HCT116 (cell line): ENCODE measurements at regions not wholly inside any gene's neighbourhood (a gene's known extent, or its start where the extent isn't known, plus 50 kb on each side); places are given as distances from the start of the nearest gene placed in this dataset.

Experiments
- EZH2 ChIP-seq: fragments of 200-600 bp; sonication (generic); IDR thresholded peaks from 2 replicates; pipeline ENCODE4 v1.6.1; 2017; ENCODE audit warnings: antibody characterized with exemption, mixed run types
- FOSL1 ChIP-seq: IDR thresholded peaks from 2 replicates; pipeline ENCODE4 v1.6.1; 2012; ENCODE audit warnings: low read depth
- POLR2A ChIP-seq: IDR thresholded peaks from 2 replicates; pipeline ENCODE4 v1.7.0; 2011; ENCODE audit warnings: borderline replicate concordance; ENCODE audit not compliant: insufficient read depth, insufficient read length; ENCODE audit errors: extremely low read depth
- POLR2AphosphoS5 ChIP-seq: IDR thresholded peaks from 2 replicates; pipeline ENCODE4 v1.6.1; 2011; ENCODE audit warnings: mild to moderate bottlenecking, low read depth, low read length, moderate library complexity
- TF ChIP-seq, protein P1 (sequence below), 3 experiments: fragments of 200-600 bp in 1 of 3; sonication (generic) in 1 of 3; IDR thresholded peaks in 2 of 3; conservative IDR thresholded peaks in 1 of 3; 2 replicates each; pipeline ENCODE4 v1.5.1; 2012 to 2017; ENCODE audit warnings: low read depth in 2 of 3, low read length in 2 of 3, antibody characterized with exemption in 1 of 3, borderline replicate concordance in 1 of 3, control low read depth in 1 of 3, mild to moderate bottlenecking in 1 of 3, mixed read lengths in 1 of 3, mixed run types in 1 of 3, moderate library complexity in 1 of 3; ENCODE audit not compliant: insufficient read depth in 1 of 3
- TF ChIP-seq, protein P2 (sequence below): IDR thresholded peaks from 2 replicates; pipeline ENCODE4 v1.6.1; 2012
- TF ChIP-seq, protein P3 (sequence below): IDR thresholded peaks from 2 replicates; pipeline ENCODE4 v1.6.1; 2011; ENCODE audit warnings: mild to moderate bottlenecking, low read length, moderate library complexity; ENCODE audit not compliant: insufficient replicate concordance; ENCODE audit errors: extremely low read depth

DNA sequence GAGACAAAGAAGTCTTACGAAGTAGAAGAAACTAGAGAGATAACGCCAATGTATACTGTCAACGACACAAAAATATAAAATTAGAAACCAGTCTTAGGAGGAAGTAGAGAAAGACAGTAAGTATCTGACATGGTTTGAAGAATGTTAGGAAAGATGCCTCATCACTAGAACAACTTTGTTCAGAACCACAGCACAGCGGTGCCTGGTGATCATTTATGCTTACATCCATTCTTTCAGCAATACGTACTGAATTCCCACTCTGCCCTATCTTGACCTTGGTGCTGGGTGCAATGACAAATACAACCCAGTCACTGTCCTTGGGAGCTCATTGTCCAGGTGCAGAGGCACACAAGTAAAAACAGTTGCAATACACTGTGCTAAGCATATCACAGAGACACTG is 104.4 kb downstream of the TM2D1 start:
- TF ChIP-seq, protein P1, sequence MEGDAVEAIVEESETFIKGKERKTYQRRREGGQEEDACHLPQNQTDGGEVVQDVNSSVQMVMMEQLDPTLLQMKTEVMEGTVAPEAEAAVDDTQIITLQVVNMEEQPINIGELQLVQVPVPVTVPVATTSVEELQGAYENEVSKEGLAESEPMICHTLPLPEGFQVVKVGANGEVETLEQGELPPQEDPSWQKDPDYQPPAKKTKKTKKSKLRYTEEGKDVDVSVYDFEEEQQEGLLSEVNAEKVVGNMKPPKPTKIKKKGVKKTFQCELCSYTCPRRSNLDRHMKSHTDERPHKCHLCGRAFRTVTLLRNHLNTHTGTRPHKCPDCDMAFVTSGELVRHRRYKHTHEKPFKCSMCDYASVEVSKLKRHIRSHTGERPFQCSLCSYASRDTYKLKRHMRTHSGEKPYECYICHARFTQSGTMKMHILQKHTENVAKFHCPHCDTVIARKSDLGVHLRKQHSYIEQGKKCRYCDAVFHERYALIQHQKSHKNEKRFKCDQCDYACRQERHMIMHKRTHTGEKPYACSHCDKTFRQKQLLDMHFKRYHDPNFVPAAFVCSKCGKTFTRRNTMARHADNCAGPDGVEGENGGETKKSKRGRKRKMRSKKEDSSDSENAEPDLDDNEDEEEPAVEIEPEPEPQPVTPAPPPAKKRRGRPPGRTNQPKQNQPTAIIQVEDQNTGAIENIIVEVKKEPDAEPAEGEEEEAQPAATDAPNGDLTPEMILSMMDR (IDR thresholded peaks at IDR 0.05 in 2 of 3, conservative IDR thresholded peaks at IDR 0.05 in 1 of 3; ENCODE audit: borderline replicate concordance in 1 of 3, insufficient read depth in 1 of 3, low read depth in 2 of 3, low read length in 2 of 3) = no peak
- TF ChIP-seq POLR2AphosphoS5 = no peak
- TF ChIP-seq, protein P2, sequence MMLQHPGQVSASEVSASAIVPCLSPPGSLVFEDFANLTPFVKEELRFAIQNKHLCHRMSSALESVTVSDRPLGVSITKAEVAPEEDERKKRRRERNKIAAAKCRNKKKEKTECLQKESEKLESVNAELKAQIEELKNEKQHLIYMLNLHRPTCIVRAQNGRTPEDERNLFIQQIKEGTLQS = no peak
- no peak for TF ChIP-seq FOSL1
- no peak for TF ChIP-seq EZH2
- TF ChIP-seq, protein P3, sequence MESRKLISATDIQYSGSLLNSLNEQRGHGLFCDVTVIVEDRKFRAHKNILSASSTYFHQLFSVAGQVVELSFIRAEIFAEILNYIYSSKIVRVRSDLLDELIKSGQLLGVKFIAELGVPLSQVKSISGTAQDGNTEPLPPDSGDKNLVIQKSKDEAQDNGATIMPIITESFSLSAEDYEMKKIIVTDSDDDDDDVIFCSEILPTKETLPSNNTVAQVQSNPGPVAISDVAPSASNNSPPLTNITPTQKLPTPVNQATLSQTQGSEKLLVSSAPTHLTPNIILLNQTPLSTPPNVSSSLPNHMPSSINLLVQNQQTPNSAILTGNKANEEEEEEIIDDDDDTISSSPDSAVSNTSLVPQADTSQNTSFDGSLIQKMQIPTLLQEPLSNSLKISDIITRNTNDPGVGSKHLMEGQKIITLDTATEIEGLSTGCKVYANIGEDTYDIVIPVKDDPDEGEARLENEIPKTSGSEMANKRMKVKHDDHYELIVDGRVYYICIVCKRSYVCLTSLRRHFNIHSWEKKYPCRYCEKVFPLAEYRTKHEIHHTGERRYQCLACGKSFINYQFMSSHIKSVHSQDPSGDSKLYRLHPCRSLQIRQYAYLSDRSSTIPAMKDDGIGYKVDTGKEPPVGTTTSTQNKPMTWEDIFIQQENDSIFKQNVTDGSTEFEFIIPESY = no peak
- no peak for TF ChIP-seq POLR2A
